Right renal pelvis (tissue), 4 donors: ENCODE measurements at regions not wholly inside any gene's neighbourhood (a gene's known extent, or its start where the extent isn't known, plus 50 kb on each side); places are given as distances from the start of the nearest gene placed in this dataset.
"Not testable (repeated sequence)": the region's sequence is repeated elsewhere in the genome, so short reads cannot be mapped to it uniquely, and the experiment has no call there.

Experiments
- DNase-seq, 4 donors: peaks; one replicate each; pipeline ENCODE4 v3.0.0-alpha.2; 2013; ENCODE audit warnings: low read depth in 4 of 4, low spot score in 3 of 4, missing footprints in 1 of 4

DNA sequence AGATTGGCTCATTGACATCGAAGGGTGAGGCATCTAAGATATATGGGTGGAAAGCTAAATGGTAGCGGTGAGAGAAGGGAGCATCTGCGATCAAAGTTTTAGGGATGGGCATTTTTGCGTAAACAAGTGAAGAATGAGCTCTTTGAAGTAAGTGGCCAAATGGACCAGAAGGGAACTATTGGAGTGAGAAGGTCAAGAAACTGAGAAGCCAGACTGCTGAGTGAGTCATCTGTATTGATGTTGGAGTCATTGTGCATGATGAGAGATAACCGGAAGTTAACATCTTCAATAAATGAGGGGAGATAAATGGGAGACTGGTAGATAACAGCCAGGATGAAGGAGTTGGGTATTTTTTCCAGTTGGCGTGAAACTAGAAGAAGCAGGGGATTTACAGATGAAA lies 271.9 kb upstream of the PDE3A start:
- no peak for DNase-seq

GRCh38 chr12:20097626-20098025 lies 270.7 kb upstream of the PDE3A start:
- no peak for DNase-seq

GRCh38 chr12:20099395-20100183 lies 268.7 kb upstream of the PDE3A start:
- no peak for DNase-seq

DNA sequence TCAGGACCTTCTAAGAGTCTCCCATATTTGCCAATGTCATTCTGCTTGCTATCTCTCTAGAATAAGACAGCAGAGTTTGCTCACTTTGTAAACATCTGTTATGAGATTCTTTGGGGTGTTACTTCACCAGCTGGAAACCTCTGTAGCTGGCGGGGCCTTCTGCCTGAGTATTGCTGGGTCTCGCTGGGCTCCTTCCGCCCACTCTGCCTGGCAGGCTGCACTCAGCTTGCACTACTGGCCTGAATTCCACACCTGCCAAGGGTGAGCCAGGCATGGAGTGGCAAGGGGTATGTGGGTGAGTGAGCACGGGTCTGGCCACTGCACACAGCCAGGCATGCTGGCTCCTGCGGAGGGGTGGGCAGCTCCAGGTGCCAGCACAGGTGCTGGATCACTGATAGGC lies 267.3 kb upstream of the PDE3A start:
- no peak for DNase-seq

DNA sequence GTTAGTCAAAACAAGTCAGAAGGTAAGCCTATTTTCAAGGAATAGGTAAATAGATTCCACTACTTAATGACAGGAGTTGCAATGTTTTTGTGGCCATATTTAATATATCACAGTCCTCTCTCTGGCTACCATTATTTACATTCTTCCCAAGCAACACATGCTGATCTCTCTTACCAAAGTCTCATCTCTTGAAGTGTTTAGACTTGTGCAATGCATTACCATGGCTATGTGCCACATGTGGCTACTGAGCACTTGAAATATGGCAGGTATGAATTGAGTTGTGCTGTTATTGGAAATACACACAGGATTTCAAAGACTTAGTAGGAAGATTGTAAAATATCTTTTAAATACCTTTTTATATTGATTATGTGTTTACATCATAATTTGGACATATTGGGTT lies 262.4 kb upstream of the PDE3A start:
- DNase-seq: no peak

- DNase-seq: no peak
Measured at GRCh38 chr12:20109676-20110075, 258.7 kb upstream of the PDE3A start.

DNA sequence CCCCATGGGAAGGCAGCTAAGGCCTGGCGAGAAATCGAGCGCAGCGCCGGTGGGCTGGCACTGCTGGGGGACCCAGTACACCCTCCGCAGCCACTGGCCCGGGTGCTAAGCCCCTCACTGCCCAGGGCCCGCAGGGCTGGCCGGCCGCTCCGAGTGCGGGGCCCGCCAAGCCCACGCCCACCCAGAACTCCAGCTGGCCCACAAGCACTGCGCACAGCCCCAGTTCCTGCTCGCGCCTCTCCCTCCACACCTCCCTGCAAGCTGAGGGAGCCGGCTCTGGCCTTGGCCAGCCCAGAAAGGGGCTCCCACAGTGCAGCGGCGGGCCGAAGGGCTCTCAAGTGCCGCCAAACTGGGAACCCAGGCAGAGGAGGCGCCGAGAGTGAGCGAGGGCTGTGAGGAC lies 253.0 kb upstream of the PDE3A start:
- not testable (repeated sequence) for DNase-seq

GRCh38 chr12:20119596-20120402 lies 248.5 kb upstream of the PDE3A start:
- DNase-seq: no peak

GRCh38 chr12:20120403-20120725 lies 248.0 kb upstream of the PDE3A start:
- no peak for DNase-seq

- no peak for DNase-seq
Measured at GRCh38 chr12:20122274-20122673, 246.1 kb upstream of the PDE3A start.

- DNase-seq: no peak
Measured at GRCh38 chr12:20123465-20123864, 244.9 kb upstream of the PDE3A start.

DNA sequence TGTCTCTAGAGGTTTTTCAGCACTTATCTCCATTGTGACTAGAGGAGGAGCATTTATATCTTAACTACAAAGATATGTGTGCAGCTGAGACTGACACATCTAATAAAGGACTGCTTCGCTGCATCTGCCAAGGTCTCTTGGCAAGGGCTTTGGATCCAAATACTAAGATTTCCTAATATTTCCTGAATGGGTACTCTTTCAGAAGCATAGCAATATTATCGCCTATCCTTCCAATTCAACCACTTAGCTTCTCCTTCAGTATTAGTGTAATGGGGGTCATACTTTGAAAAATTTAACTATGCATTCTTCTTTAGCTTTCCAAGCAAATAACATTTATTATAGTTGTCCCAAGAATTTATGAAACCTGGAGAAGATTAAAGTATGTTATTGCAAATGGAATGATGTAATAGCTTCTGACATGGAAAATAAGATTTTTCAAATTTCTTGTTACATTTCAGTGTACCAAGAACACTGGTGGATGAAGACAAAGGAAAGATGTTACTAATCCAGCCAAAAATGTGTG lies 243.0 kb upstream of the PDE3A start:
- DNase-seq: no peak

DNA sequence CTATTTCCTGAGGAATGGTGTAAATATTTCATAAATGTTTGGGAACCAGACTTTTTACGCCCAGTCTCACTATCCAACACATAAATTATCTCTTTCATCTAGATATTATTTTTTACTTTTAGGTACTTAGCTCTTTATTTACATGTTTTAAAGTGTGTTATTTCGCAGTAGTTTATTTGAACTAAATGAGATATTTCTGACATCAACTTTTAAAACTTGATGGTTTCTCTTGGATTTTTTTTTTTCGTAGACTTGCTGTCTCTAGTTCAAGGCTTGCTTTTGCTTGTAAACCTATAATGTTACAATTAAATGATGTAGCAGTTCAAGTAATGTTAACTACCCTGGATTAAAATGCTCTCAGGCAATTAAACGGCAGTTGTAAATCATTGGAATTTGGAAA lies 241.7 kb upstream of the PDE3A start:
- no peak for DNase-seq

GRCh38 chr12:20127413-20127812 lies 240.9 kb upstream of the PDE3A start:
- DNase-seq: no peak

DNA sequence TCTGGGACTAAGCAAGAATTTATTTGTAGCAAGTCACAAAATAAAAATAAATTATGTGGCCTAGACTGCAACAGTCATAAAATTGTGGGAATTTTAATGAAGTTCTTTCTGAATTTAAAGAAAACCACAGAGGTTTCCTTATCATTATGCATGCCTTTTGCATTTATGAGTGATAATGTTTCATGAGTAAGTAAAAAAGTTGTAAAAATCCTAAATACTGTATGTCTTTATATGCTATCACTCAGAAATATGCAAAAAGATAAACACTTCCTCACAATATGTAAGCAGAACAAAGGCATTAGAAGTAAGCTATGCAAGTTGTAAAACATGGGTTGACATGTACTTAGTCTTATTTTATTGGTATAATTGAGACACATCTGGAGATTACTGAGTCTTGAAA lies 239.4 kb upstream of the PDE3A start:
- DNase-seq: no peak

DNA sequence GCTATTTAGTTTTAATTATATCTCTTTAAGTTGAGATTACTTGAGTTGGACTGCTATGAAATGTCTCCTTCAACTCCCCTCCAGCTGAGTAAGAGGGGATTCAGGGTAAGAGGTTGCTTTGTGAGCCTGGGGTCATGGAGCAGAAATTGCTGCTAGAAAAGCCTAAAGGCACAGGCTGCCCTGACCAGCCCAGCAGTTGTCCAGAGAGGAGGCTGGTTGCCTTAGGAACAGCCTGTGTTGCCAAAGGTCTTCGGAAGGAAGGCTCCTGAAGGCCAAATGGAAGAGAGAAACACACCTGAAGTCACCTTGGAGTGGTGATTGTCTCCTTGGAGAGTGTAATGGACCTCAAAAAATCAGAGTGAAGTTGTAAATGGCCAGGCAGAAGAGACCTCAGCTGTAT lies 235.5 kb upstream of the PDE3A start:
- DNase-seq: no peak

DNA sequence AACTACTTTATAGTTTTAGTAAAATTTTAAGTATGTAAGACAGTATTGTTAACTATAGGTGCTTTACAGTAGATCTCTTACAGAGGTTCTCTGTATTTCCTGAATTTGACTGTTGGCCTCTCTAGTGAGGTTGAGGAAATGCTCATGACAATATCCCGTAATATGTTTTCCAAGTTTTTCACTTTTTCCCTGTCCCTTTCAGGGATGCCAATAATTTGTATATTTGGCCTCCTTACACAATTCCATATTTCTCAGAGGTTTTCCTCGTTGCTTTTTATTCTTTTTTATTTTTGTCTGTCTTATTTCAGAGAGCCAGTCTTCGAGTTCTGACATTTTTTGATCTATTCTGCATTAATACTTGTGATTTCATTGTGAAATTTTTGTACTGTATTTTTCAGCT lies 233.7 kb upstream of the PDE3A start:
- no peak for DNase-seq

DNA sequence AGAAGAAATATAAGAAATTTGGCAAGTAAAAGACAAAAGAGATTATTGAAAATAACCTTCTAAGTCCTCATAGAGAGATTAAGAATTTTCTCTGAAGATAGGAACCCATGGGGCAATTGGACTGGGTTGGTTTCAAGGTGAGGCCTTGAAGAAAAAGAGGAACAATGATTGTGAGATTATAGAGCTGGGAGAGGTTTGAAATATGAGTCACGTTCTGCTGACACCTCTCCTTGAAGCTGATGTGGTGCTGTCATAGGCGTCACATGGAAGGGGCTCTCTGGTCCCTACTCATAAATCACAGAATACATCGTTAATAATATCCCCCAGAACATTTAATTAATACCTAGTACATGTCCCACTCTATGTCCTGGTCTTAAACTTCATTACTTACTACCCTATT lies 227.6 kb upstream of the PDE3A start:
- DNase-seq: no peak

DNA sequence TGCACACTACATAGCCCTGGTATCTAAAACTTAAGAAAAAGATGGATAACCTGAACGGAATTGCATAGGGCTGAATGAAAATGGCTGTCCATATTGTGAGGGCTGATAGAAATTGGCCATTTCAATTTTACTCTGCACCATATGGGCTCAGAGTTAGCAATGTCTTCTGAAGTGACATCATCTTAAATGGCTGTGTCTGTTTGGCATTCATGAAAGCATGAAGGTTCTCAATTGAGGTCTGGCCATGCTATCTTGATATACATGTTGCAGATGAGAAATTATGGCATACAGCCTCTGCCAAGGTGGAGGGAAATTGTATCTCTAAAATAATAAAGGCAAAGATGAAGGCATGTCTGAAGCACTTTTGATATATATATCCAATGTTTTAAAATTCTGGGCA lies 226.0 kb upstream of the PDE3A start:
- no peak for DNase-seq

- no peak for DNase-seq
Measured at GRCh38 chr12:20142956-20143355, 225.4 kb upstream of the PDE3A start.

GRCh38 chr12:20144341-20144740 lies 224.0 kb upstream of the PDE3A start:
- no peak for DNase-seq

GRCh38 chr12:20148241-20148640 lies 220.1 kb upstream of the PDE3A start:
- DNase-seq: no peak
